ENCODE measurements at regions not wholly inside any gene's neighbourhood (a gene's known extent, or its start where the extent isn't known, plus 50 kb on each side); places are given as distances from the start of the nearest gene placed in this dataset.
A peak's percentile ranks its signal among the peaks of the same experiment; 100 is the strongest.

GRCh38 chr15:61299075-61299763 is 70.1 kb upstream of the RORA start:
- H3K36me3 ChIP-seq = no peaks in the 10 kb centered on the region
- no peak overlapping the region for H3K27ac ChIP-seq
- no peak overlapping the region for H3K4me3 ChIP-seq
- H3K27me3 ChIP-seq = no peaks in the 10 kb centered on the region
- H3K9me3 ChIP-seq = no peaks in the 10 kb centered on the region
- no peaks in the 10 kb centered on the region for H3K4me1 ChIP-seq
- no peak for TF ChIP-seq POLR2A (IDR thresholded peaks at IDR 0.05)
- no peak for TF ChIP-seq CTCF (IDR thresholded peaks at IDR 0.05)
- peak; percentile 38 to 56 for DNase-seq
- intact Hi-C loops (cut with DNase I; ENCODE audit: low total_unique reads) = no loop called here

GRCh38 chr15:61295239-61295638 is 66.1 kb upstream of the RORA start:
- TF ChIP-seq CTCF (IDR thresholded peaks at IDR 0.05) (no peak), POLR2A (IDR thresholded peaks at IDR 0.05) (no peak)
- no peak for DNase-seq
- Histone ChIP-seq H3K4me3 (no peak overlapping the region), H3K4me1 (no peaks in the 10 kb centered on the region), H3K36me3 (no peaks in the 10 kb centered on the region), H3K27ac (no peak overlapping the region), H3K27me3 (no peaks in the 10 kb centered on the region), H3K9me3 (no peaks in the 10 kb centered on the region)
- intact Hi-C loops (cut with DNase I; ENCODE audit: low total_unique reads) = no loop called here

GRCh38 chr15:61282661-61283060 is 53.6 kb upstream of the RORA start:
- H3K4me3 ChIP-seq = no peak overlapping the region
- H3K27me3 ChIP-seq = peaks cover 0 to 20% of the 10 kb centered on the region in 2 donors
- intact Hi-C loops (cut with DNase I; ENCODE audit: low total_unique reads) = no loop called here
- H3K9me3 ChIP-seq = no peaks in the 10 kb centered on the region
- no peaks in the 10 kb centered on the region for H3K36me3 ChIP-seq
- TF ChIP-seq CTCF (IDR thresholded peaks at IDR 0.05) = no peak
- TF ChIP-seq POLR2A (IDR thresholded peaks at IDR 0.05) = no peak
- H3K4me1 ChIP-seq = no peaks in the 10 kb centered on the region
- no peak overlapping the region for H3K27ac ChIP-seq
- no peak for DNase-seq

GRCh38 chr15:61281328-61281727 is 52.2 kb upstream of the RORA start:
- Histone ChIP-seq H3K27me3 (peaks cover 0 to 20% of the 10 kb centered on the region in 2 donors), H3K36me3 (no peaks in the 10 kb centered on the region), H3K9me3 (no peaks in the 10 kb centered on the region), H3K27ac (no peak overlapping the region), H3K4me1 (no peaks in the 10 kb centered on the region), H3K4me3 (no peak overlapping the region)
- DNase-seq = no peak
- TF ChIP-seq CTCF (IDR thresholded peaks at IDR 0.05) (no peak), POLR2A (IDR thresholded peaks at IDR 0.05) (no peak)
- intact Hi-C loops (cut with DNase I; ENCODE audit: low total_unique reads) = no loop called here

Measured in uterus (tissue), 3 donors.